ENCODE measurements at regions not wholly inside any gene's neighbourhood (a gene's known extent, or its start where the extent isn't known, plus 50 kb on each side); places are given as distances from the start of the nearest gene placed in this dataset.

- TF ChIP-seq, protein P1, sequence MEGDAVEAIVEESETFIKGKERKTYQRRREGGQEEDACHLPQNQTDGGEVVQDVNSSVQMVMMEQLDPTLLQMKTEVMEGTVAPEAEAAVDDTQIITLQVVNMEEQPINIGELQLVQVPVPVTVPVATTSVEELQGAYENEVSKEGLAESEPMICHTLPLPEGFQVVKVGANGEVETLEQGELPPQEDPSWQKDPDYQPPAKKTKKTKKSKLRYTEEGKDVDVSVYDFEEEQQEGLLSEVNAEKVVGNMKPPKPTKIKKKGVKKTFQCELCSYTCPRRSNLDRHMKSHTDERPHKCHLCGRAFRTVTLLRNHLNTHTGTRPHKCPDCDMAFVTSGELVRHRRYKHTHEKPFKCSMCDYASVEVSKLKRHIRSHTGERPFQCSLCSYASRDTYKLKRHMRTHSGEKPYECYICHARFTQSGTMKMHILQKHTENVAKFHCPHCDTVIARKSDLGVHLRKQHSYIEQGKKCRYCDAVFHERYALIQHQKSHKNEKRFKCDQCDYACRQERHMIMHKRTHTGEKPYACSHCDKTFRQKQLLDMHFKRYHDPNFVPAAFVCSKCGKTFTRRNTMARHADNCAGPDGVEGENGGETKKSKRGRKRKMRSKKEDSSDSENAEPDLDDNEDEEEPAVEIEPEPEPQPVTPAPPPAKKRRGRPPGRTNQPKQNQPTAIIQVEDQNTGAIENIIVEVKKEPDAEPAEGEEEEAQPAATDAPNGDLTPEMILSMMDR (IDR thresholded peaks at IDR 0.05) = no peak
- ATAC-seq (ENCODE audit: low FRiP score) (no peak), DNase-seq (ENCODE audit: low spot score) (no peak)
Observed at GRCh38 chr4:14894392-14895292, 107.6 kb upstream of the CPEB2 start.

DNA sequence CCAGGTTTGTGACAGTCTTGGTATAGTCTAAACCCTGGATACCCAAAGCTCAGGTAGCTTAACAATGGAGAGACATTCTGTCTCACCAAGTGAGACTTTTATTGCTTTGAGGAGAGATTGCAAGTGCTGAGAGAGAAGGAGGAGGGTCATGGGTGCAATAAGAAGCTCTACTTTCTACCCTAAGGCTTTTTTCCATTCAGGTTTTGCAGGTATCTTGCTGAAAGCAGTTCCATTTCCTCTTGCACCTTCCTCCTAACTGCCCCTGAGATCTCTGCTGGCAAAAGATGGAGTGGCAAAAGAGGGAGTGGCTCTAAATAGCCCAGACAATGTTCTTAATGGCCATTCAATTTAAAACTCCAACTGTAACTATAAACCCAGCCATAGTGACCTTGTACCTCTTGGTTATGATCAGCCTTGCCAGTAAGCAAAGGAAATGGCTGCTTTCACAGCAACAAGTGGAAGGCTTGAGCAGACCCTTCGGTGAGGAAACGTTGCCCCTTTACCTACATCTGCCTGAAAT, 105.6 kb upstream of the CPEB2 start:
- DNase-seq (ENCODE audit: low spot score) = no peak
- no peak for ATAC-seq (ENCODE audit: low FRiP score)
- TF ChIP-seq, protein P1 (IDR thresholded peaks at IDR 0.05) = no peak

GRCh38 chr4:14897217-14897616, 105.1 kb upstream of the CPEB2 start:
- TF ChIP-seq, protein P1 (IDR thresholded peaks at IDR 0.05) = no peak
- DNase-seq (ENCODE audit: low spot score) (no peak), ATAC-seq (ENCODE audit: low FRiP score) (no peak)

GRCh38 chr4:14898989-14899388, 103.3 kb upstream of the CPEB2 start:
- DNase-seq (ENCODE audit: low spot score) (no peak), ATAC-seq (ENCODE audit: low FRiP score) (no peak)
- TF ChIP-seq, protein P1 (IDR thresholded peaks at IDR 0.05) = no peak

DNA sequence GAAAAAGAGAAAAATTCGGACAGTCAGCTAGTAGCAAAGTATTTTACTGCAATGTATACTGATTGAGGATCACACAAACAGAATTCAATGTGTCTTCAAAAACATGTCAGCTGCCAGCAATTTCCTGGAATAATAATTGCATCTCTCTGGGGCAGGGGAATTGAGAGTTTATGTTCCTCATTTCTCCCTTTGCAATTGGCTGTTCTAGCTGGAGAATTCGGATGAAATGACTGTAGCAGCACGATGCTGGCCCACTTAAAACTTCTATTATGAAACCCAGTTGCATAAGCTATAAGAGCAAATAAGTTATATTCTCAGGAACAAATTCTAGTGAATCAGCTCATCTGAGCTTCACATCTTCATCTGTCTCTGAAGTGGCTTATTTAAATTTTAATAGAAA, 99.9 kb upstream of the CPEB2 start:
- no peak for ATAC-seq (ENCODE audit: low FRiP score)
- DNase-seq (ENCODE audit: low spot score) = no peak
- TF ChIP-seq, protein P1 (IDR thresholded peaks at IDR 0.05) = no peak

GRCh38 chr4:14903321-14903720, 99.0 kb upstream of the CPEB2 start:
- DNase-seq (ENCODE audit: low spot score) (no peak), ATAC-seq (ENCODE audit: low FRiP score) (no peak)
- TF ChIP-seq, protein P1 (IDR thresholded peaks at IDR 0.05) = no peak

- DNase-seq (ENCODE audit: low spot score) (no peak), ATAC-seq (ENCODE audit: low FRiP score) (no peak)
- TF ChIP-seq, protein P1 (IDR thresholded peaks at IDR 0.05) = no peak
Observed at GRCh38 chr4:14906805-14907204, 95.5 kb upstream of the CPEB2 start.
